ENCODE measurements at regions not wholly inside any gene's neighbourhood (a gene's known extent, or its start where the extent isn't known, plus 50 kb on each side); places are given as distances from the start of the nearest gene placed in this dataset.

DNA sequence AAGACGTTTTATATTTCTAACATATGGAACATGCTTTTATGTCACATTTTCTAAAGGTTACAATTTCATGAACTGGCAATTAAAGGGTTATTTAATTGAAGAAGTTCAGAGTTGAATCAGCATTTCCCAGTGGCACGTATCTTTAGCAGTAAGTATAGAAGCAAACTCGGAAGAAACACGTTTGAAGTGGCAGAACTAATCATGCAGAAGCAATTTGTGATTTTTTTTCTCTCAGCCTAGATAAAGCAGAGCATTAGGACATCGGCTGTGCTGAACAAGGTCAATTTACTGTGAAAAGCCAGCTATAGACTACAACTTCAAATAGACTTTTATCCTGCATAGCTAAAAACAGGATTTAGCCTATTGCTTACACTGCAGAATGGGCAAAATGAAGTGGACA lies 104.7 kb downstream of the ISL1 start:
- no peaks in the 10 kb centered on the region for H3K36me3 ChIP-seq (ENCODE audit: control insufficient read depth, insufficient read depth, low read length)
- TF ChIP-seq SIN3A (IDR thresholded peaks at IDR 0.05; ENCODE audit: borderline replicate concordance, insufficient read depth, low read depth, low read length) = no peak
- TF ChIP-seq CTCF (IDR thresholded peaks at IDR 0.05) = no peak
- no peak for TF ChIP-seq TCF7L2 (IDR thresholded peaks at IDR 0.05; ENCODE audit: low read depth, low read length)
- TF ChIP-seq POLR2AphosphoS5 (IDR thresholded peaks at IDR 0.05; ENCODE audit: low read depth, low read length) = no peak
- TF ChIP-seq, protein P1, sequence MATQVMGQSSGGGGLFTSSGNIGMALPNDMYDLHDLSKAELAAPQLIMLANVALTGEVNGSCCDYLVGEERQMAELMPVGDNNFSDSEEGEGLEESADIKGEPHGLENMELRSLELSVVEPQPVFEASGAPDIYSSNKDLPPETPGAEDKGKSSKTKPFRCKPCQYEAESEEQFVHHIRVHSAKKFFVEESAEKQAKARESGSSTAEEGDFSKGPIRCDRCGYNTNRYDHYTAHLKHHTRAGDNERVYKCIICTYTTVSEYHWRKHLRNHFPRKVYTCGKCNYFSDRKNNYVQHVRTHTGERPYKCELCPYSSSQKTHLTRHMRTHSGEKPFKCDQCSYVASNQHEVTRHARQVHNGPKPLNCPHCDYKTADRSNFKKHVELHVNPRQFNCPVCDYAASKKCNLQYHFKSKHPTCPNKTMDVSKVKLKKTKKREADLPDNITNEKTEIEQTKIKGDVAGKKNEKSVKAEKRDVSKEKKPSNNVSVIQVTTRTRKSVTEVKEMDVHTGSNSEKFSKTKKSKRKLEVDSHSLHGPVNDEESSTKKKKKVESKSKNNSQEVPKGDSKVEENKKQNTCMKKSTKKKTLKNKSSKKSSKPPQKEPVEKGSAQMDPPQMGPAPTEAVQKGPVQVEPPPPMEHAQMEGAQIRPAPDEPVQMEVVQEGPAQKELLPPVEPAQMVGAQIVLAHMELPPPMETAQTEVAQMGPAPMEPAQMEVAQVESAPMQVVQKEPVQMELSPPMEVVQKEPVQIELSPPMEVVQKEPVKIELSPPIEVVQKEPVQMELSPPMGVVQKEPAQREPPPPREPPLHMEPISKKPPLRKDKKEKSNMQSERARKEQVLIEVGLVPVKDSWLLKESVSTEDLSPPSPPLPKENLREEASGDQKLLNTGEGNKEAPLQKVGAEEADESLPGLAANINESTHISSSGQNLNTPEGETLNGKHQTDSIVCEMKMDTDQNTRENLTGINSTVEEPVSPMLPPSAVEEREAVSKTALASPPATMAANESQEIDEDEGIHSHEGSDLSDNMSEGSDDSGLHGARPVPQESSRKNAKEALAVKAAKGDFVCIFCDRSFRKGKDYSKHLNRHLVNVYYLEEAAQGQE (IDR thresholded peaks at IDR 0.05; ENCODE audit: insufficient read depth in 1 of 2, low read depth in 2 of 2, low read length in 1 of 2) = no peak
- ChIA-PET POLR2A (no interaction called here), CTCF (no interaction called here)
- in situ Hi-C loops (cut with HindIII; ENCODE audit: low pct_unique_long_range_greater_than_20kb, low sequenced_read_pairs) = no loop called here
- intact Hi-C loops (cut with micrococcal nuclease; ENCODE audit: unreplicated experiment) = no loop called here
- H3K9me3 ChIP-seq (ENCODE audit: control insufficient read depth, insufficient read depth, low read depth, low read length) = no peaks in the 10 kb centered on the region
- no peaks in the 10 kb centered on the region for H3K4me1 ChIP-seq (ENCODE audit: control insufficient read depth, insufficient read depth, low read length)
- DNase-seq (ENCODE audit: low read depth, low spot score) (no peak), ATAC-seq (no peak)
- no peak overlapping the region for H3K4me3 ChIP-seq (ENCODE audit: low read depth in 2 of 2, low read length in 2 of 2)
- no peaks in the 10 kb centered on the region for H3K27me3 ChIP-seq (ENCODE audit: control insufficient read depth, insufficient read depth, low read length)
- BruUV-seq (replicated peaks) = no TSS peak
- no peak overlapping the region for H3K27ac ChIP-seq (ENCODE audit: low read length)

GRCh38 chr5:51488803-51489642 lies 105.8 kb downstream of the ISL1 start:
- Histone ChIP-seq H3K4me1 (ENCODE audit: control insufficient read depth, insufficient read depth, low read length) (no peaks in the 10 kb centered on the region), H3K36me3 (ENCODE audit: control insufficient read depth, insufficient read depth, low read length) (no peaks in the 10 kb centered on the region), H3K9me3 (ENCODE audit: control insufficient read depth, insufficient read depth, low read depth, low read length) (no peaks in the 10 kb centered on the region), H3K27ac (ENCODE audit: low read length) (no peak overlapping the region), H3K27me3 (ENCODE audit: control insufficient read depth, insufficient read depth, low read length) (no peaks in the 10 kb centered on the region), H3K4me3 (ENCODE audit: low read depth in 2 of 2, low read length in 2 of 2) (no peak overlapping the region)
- POLR2A ChIA-PET = no interaction called here
- intact Hi-C loops (cut with micrococcal nuclease; ENCODE audit: unreplicated experiment) = no loop called here
- TF ChIP-seq CTCF (IDR thresholded peaks at IDR 0.05) (no peak), SIN3A (IDR thresholded peaks at IDR 0.05; ENCODE audit: borderline replicate concordance, insufficient read depth, low read depth, low read length) (no peak), TCF7L2 (IDR thresholded peaks at IDR 0.05; ENCODE audit: low read depth, low read length) (no peak), POLR2AphosphoS5 (IDR thresholded peaks at IDR 0.05; ENCODE audit: low read depth, low read length) (no peak)
- TF ChIP-seq, protein P1 (IDR thresholded peaks at IDR 0.05; ENCODE audit: insufficient read depth in 1 of 2, low read depth in 2 of 2, low read length in 1 of 2) = no peak
- DNase-seq (ENCODE audit: low read depth, low spot score) = no peak
- CTCF ChIA-PET = no interaction called here
- no TSS peak for BruUV-seq (replicated peaks)
- in situ Hi-C loops (cut with HindIII; ENCODE audit: low pct_unique_long_range_greater_than_20kb, low sequenced_read_pairs) = no loop called here
- no peak for ATAC-seq

Measured in Panc1 (cell line).